ENCODE measurements at regions not wholly inside any gene's neighbourhood (a gene's known extent, or its start where the extent isn't known, plus 50 kb on each side); places are given as distances from the start of the nearest gene placed in this dataset.
"Not testable (repeated sequence)": the region's sequence is repeated elsewhere in the genome, so short reads cannot be mapped to it uniquely, and the experiment has no call there.

DNA sequence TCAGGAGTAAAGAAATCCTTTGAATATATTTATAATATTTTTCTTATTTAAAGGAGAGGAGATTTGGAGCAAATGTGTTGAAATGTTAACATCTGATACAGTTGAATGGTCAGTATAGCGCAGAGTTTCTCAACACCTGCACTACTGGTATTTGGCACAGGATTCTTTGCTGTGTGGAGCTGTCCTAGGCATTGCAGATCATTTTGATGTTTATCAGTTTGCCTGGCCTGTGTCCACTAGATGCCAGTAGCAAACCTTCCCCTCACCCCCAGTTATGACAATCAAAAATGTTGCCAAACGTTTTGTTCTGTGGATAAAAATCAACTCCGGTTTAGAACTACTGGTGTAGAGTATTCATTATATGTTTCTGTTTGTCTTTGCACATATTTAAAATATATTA is 765.3 kb upstream of the SLIT2 start:
- no peak overlapping the region for H3K27ac Mint-ChIP-seq
- H3K4me3 Mint-ChIP-seq: no peak overlapping the region
- H3K9me3 Mint-ChIP-seq: peaks cover 0 to 2% of the 10 kb centered on the region in 2 donors
- DNase-seq: no peak
- no peak for ATAC-seq (replicated peaks in 1 of 2)
- no peaks in the 10 kb centered on the region for H3K4me1 Mint-ChIP-seq (ENCODE audit: low read depth)
- no peaks in the 10 kb centered on the region for H3K36me3 Mint-ChIP-seq (ENCODE audit: insufficient read depth in 2 of 2)
- no peaks in the 10 kb centered on the region for H3K27me3 Mint-ChIP-seq (ENCODE audit: low read depth)

DNA sequence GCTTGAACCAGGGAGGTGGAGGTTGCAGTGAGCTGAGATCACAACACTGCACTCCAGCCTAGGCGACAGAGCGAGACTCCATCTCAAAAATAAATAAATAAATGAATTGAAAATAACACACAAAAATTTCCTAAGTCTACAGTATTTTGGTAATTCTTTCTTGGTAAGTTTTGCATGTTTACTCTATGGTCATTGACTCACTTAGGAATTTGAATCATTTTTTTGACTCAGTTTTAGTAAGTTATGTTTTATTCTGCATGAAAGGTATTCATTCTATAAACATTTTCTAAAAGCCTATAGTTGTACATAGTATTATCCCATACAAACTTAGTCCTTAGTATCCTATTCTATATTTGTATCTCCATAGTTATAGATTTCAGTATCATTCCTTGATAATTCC is 772.9 kb upstream of the SLIT2 start:
- H3K27me3 Mint-ChIP-seq (ENCODE audit: low read depth): no peaks in the 10 kb centered on the region
- no peak for DNase-seq
- H3K4me3 Mint-ChIP-seq: no peak overlapping the region
- H3K27ac Mint-ChIP-seq: no peak overlapping the region
- no peak for ATAC-seq (replicated peaks in 1 of 2)
- no peaks in the 10 kb centered on the region for H3K4me1 Mint-ChIP-seq (ENCODE audit: low read depth)
- peaks cover 0 to 6% of the 10 kb centered on the region in 2 donors for H3K9me3 Mint-ChIP-seq
- H3K36me3 Mint-ChIP-seq (ENCODE audit: insufficient read depth in 2 of 2): peaks cover 0 to 2% of the 10 kb centered on the region in 2 donors

DNA sequence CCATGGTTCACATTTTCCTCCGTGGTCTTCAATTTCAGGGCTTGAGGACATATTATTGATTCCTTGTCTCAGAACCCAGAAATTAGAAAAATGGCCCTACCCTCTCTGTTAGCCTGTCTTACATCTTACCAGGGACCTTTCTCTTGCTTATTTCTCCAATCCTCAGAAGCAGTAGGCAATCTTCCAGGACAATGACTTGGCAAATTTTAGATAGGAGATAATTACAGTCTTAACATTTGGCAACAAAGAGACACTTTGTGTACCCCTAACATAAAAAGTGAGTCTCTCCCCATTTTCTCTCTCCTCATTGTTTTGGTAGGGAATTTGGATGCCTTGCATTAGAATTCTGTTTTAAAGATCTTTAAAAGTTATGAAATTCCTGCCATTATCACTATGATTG is 778.1 kb upstream of the SLIT2 start:
- DNase-seq: no peak
- H3K27ac Mint-ChIP-seq: no peak overlapping the region
- no peaks in the 10 kb centered on the region for H3K27me3 Mint-ChIP-seq (ENCODE audit: low read depth)

DNA sequence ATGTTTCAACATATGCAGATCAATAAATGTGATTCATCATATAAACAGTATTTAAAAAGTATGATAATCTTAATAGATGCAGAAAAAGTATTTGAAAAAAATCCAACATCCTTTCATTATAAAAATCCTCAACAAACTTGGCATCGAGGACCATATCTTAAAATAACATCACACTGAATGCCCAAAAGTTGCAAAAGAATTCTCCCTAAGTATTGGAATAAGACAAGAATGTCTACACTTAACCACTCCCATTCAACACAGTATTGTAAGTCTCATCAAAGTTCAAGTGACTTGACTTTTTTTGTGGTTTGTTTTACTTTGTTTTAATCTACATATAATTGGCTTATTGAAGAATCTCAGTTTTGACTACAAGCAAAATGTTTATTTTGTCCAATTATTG is 779.0 kb upstream of the SLIT2 start:
- no peak for DNase-seq
- H3K9me3 Mint-ChIP-seq: peaks cover 4 to 10% of the 10 kb centered on the region in 2 donors
- no peak overlapping the region for H3K4me3 Mint-ChIP-seq
- no peaks in the 10 kb centered on the region for H3K4me1 Mint-ChIP-seq (ENCODE audit: low read depth)
- peaks cover 0 to 2% of the 10 kb centered on the region in 2 donors for H3K36me3 Mint-ChIP-seq (ENCODE audit: insufficient read depth in 2 of 2)
- no peaks in the 10 kb centered on the region for H3K27me3 Mint-ChIP-seq (ENCODE audit: low read depth)
- H3K27ac Mint-ChIP-seq: no peak overlapping the region
- no peak for ATAC-seq (replicated peaks in 1 of 2)

More for the DNA sequence above, 778.1 kb upstream of the SLIT2 start:
- no peaks in the 10 kb centered on the region for H3K4me1 Mint-ChIP-seq (ENCODE audit: low read depth)
- ATAC-seq (replicated peaks in 1 of 2): no peak
- no peak overlapping the region for H3K4me3 Mint-ChIP-seq
- peaks cover 2 to 8% of the 10 kb centered on the region in 2 donors for H3K9me3 Mint-ChIP-seq
- H3K36me3 Mint-ChIP-seq (ENCODE audit: insufficient read depth in 2 of 2): peaks cover 0 to 2% of the 10 kb centered on the region in 2 donors

DNA sequence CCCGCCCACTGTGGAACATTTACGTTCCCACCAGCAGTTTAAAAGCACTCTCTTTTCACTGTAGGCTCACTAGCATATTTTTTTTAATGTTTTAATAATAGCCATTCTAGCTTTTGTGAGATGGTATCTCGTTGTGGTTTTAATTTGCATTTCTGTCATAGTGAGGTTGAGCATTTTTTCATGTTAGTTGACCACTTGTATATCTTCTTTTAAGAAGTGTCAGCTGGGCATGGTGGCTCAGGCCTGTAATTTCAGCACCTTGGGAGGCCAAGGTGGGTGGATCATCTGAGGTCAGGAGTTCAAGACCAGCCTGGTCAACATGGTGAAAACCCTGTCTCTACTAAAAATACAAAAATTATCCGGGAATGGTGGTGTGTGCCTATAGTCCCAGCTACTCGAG is 781.7 kb upstream of the SLIT2 start:
- not testable (repeated sequence) for H3K4me1 Mint-ChIP-seq (ENCODE audit: low read depth); ATAC-seq (replicated peaks in 1 of 2); H3K27ac Mint-ChIP-seq; H3K36me3 Mint-ChIP-seq (ENCODE audit: insufficient read depth in 2 of 2); H3K4me3 Mint-ChIP-seq; DNase-seq; H3K27me3 Mint-ChIP-seq (ENCODE audit: low read depth)
- peaks cover 4 to 12% of the 10 kb centered on the region in 2 donors for H3K9me3 Mint-ChIP-seq

DNA sequence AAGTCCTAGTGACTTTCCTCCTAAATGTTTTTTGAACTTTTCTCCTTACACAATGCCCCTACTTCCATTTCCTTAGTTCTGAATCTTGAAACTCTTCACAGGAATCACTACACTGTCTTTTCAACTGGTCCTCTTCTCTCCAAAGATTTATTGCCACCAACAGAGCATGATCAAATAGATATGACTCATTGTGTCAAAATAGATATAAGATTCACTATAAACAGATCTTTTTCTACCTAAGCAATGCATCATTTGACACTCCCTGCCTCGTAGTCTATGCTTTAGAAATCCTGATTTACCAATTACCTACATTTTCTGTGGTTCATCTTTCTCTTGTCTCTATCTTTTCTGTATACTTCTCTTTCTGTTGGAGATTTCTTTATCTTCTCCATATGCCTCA is 789.6 kb upstream of the SLIT2 start:
- ATAC-seq (replicated peaks in 1 of 2): no peak
- no peaks in the 10 kb centered on the region for H3K36me3 Mint-ChIP-seq (ENCODE audit: insufficient read depth in 2 of 2)
- H3K4me1 Mint-ChIP-seq (ENCODE audit: low read depth): no peaks in the 10 kb centered on the region
- no peak for DNase-seq
- peaks cover 5 to 9% of the 10 kb centered on the region in 2 donors for H3K9me3 Mint-ChIP-seq
- no peak overlapping the region for H3K27ac Mint-ChIP-seq
- no peaks in the 10 kb centered on the region for H3K27me3 Mint-ChIP-seq (ENCODE audit: low read depth)
- no peak overlapping the region for H3K4me3 Mint-ChIP-seq

DNA sequence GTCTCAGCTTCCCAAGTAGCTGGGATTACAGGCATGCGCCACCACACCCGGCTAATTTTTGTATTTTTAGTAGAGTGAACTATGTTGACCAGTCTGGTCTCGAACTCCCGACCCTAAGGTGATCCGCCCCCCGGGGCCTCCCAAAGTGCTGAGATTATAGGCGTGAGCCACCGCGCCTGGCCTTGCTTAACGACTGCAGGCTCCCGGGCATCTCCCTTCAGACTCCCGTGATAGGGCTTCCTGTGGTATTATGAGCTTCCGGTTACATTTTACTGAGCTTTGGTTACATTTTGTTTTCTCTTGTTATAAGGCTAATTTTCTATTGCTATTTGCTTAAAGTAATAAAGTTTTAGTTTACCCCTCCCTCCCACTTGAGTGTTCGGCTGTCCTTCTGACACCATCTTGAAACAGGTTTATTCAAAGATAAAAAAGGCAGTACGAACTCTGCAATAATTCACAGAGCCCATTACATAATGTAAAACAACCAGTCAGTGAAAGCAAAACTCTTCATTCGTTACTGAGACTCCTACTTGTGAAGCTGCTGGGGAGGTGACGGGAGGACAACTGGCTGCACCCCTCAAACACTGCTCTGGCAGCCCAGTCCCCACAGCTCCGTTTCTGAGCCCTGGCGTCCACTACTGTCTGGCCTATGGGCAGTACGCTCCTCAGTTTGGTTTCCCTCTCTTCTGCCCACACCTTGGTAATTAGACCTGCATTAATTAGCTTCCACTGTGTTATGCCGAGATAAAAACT is 795.7 kb upstream of the SLIT2 start:
- Mint-ChIP-seq H3K4me1 (ENCODE audit: low read depth) (no peaks in the 10 kb centered on the region), H3K27me3 (ENCODE audit: low read depth) (no peaks in the 10 kb centered on the region), H3K4me3 (no peak overlapping the region), H3K36me3 (ENCODE audit: insufficient read depth in 2 of 2) (peaks cover 3% of the 10 kb centered on the region in 2 donors), H3K27ac (no peak overlapping the region), H3K9me3 (peaks cover 6 to 11% of the 10 kb centered on the region in 2 donors)
- ATAC-seq (replicated peaks in 1 of 2) (no peak), DNase-seq (no peak)

DNA sequence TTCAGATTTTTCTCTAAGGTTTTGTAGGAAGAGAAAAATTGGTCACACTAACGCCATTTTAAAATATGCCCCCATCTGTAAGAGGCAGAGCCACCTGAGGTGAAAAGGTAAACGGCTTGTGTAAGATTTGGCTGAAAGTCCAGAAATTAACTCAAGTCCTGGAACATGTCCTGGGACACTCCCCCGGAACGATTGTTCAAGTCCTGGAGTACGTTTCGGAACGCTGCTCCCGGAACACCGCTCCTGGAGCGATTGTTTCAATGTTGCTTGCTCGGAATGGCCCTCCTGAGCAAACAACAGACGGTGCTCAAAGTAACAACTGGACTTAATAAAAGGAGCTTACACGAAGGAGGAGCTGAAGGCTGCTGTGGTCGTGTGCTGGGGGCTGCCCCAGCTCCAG is 796.5 kb upstream of the SLIT2 start:
- H3K4me3 Mint-ChIP-seq: no peak overlapping the region
- no peak overlapping the region for H3K27ac Mint-ChIP-seq
- H3K36me3 Mint-ChIP-seq (ENCODE audit: insufficient read depth in 2 of 2): peaks cover 3% of the 10 kb centered on the region in 2 donors
- peaks cover 6 to 13% of the 10 kb centered on the region in 2 donors for H3K9me3 Mint-ChIP-seq
- no peak for DNase-seq
- no peak for ATAC-seq (replicated peaks in 1 of 2)
- no peaks in the 10 kb centered on the region for H3K4me1 Mint-ChIP-seq (ENCODE audit: low read depth)
- no peaks in the 10 kb centered on the region for H3K27me3 Mint-ChIP-seq (ENCODE audit: low read depth)

DNA sequence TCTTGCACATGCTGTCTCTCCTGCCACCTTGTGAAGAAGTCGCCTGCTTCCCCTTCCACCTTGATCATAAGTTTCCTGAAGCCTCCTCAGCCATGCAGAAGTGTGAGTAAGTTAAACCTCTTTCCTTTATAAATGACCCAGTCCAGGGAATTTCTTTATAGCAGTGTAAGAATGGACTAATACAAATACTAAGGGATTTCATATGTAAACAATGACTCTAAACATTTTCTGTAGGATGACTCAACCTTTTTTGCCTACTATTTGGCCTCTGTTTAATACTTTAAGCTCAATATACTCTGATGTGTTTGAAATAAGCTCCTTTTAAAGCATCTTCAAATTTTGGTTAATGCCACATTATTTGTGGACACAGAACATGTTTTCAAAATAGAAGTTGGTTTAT is 813.5 kb upstream of the SLIT2 start:
- H3K27ac Mint-ChIP-seq: no peak overlapping the region
- no peak overlapping the region for H3K4me3 Mint-ChIP-seq
- H3K27me3 Mint-ChIP-seq (ENCODE audit: low read depth): no peaks in the 10 kb centered on the region
- no peak for ATAC-seq (replicated peaks in 1 of 2)
- DNase-seq: no peak
- H3K9me3 Mint-ChIP-seq: peaks cover 6 to 8% of the 10 kb centered on the region in 2 donors
- H3K36me3 Mint-ChIP-seq (ENCODE audit: insufficient read depth in 2 of 2): peaks cover 4 to 6% of the 10 kb centered on the region in 2 donors
- no peaks in the 10 kb centered on the region for H3K4me1 Mint-ChIP-seq (ENCODE audit: low read depth)

DNA sequence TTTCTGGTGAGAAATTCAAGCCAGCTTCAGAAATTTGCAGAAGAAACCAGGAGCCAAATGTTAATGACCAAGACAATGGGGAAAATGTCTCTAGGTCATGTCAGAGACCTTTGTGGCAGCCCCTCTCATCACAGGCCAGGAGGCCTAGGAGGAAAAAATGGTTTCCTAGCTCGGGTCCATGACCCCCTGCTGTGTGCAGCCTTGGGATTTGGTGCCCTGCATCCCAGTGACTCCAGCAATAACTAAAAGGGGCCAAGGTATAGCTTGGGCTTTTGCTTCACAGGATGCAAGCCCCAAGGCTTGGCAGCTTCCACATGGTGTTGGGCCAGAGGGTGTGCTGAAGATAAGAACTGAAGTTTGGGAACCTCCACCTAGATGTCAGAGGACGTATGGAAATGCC is 814.7 kb upstream of the SLIT2 start:
- no peak overlapping the region for H3K4me3 Mint-ChIP-seq
- no peak overlapping the region for H3K27ac Mint-ChIP-seq
- DNase-seq: no peak
- H3K36me3 Mint-ChIP-seq (ENCODE audit: insufficient read depth in 2 of 2): peaks cover 4 to 6% of the 10 kb centered on the region in 2 donors
- peaks cover 3 to 8% of the 10 kb centered on the region in 2 donors for H3K9me3 Mint-ChIP-seq
- no peaks in the 10 kb centered on the region for H3K4me1 Mint-ChIP-seq (ENCODE audit: low read depth)
- H3K27me3 Mint-ChIP-seq (ENCODE audit: low read depth): no peaks in the 10 kb centered on the region
- no peak for ATAC-seq (replicated peaks in 1 of 2)

DNA sequence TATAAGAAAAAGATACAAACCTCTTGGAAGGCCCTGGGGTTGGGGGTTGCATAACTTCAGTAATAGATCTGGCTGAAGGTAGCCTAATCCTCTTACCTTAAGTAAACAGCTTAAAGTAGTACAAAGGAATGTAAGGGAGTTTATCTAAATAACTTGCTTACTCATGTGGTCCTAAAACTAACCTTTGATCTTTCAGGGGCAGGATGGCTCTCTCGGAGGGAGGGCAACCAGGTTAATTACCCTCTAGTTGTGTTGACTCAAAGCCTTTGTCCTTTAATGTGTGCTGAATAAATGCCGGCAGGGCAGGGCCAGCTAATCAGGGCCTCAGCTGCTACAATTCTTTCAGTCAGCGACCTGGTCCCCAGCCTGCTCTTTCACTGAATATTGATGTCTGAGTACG is 822.0 kb upstream of the SLIT2 start:
- Mint-ChIP-seq H3K4me1 (ENCODE audit: low read depth) (no peaks in the 10 kb centered on the region), H3K4me3 (no peak overlapping the region), H3K27ac (no peak overlapping the region), H3K9me3 (peaks cover 7 to 12% of the 10 kb centered on the region in 2 donors), H3K36me3 (ENCODE audit: insufficient read depth in 2 of 2) (no peaks in the 10 kb centered on the region), H3K27me3 (ENCODE audit: low read depth) (no peaks in the 10 kb centered on the region)
- DNase-seq (no peak), ATAC-seq (replicated peaks in 1 of 2) (no peak)

DNA sequence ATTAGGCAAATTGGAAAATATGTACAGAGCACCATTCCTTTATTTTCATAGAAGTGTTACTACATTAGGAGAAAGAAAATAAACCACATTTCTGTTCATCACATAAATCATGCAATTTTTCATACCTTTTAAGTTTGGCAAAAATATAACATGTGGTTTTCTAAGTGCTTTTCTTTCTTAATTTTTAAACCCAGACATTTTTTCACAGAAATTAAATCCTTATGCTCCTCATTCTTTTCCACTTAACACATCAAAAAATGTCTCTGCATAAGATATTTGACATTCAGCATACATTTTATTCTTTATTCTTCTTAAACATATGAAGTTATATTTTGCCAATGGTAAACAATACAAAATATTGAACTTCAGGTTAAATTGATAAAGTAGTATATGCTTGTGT is 826.6 kb upstream of the SLIT2 start:
- H3K9me3 Mint-ChIP-seq: peaks cover 1 to 5% of the 10 kb centered on the region in 2 donors
- ATAC-seq (replicated peaks in 1 of 2) (no peak), DNase-seq (no peak)
- H3K27ac Mint-ChIP-seq: no peak overlapping the region
- no peaks in the 10 kb centered on the region for H3K27me3 Mint-ChIP-seq (ENCODE audit: low read depth)
- H3K4me3 Mint-ChIP-seq: no peak overlapping the region
- H3K4me1 Mint-ChIP-seq (ENCODE audit: low read depth): no peaks in the 10 kb centered on the region
- no peaks in the 10 kb centered on the region for H3K36me3 Mint-ChIP-seq (ENCODE audit: insufficient read depth in 2 of 2)

DNA sequence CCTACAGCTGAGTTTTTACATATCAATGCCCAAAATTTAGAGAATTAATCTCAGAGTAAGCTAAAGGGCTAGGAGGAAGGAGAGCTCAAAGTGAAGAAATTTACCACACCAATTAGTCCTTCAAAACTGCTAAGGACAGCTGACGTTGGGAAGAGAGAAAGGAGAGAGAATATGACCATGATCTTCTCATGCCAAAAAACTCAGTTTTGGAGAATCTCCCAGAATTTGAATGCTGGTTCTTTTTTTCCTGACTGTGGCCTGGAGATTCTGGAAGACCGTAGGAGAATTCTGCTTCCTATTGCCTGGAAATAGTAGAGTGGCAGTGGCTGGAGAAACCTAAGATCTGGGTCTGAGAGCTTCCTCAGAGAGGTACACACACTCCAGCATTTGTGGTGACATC is 834.4 kb upstream of the SLIT2 start:
- ATAC-seq (replicated peaks in 1 of 2) (no peak), DNase-seq (no peak)
- Mint-ChIP-seq H3K9me3 (peaks cover 7 to 8% of the 10 kb centered on the region in 2 donors), H3K36me3 (ENCODE audit: insufficient read depth in 2 of 2) (peaks cover 0 to 2% of the 10 kb centered on the region in 2 donors), H3K27ac (no peak overlapping the region), H3K4me1 (ENCODE audit: low read depth) (no peaks in the 10 kb centered on the region), H3K27me3 (ENCODE audit: low read depth) (no peaks in the 10 kb centered on the region), H3K4me3 (no peak overlapping the region)

DNA sequence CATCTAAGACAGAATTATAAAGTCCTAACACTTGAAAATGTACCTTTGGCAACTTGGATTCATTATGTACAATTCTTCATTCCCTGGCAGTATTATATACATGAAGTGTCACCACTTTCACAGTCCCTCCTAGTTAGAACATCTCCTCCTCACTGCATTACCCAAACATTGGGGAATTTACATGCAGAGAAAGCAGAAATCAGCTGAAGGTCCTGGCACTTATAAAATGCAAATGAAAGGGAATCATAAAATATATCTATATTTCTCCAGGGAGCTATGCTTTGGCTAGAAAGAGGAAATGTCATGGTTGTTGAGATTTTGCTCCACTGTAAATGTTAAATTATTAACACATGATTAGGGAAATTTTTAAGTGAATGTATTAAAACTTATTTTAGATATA is 835.6 kb upstream of the SLIT2 start:
- Mint-ChIP-seq H3K9me3 (peaks cover 7 to 8% of the 10 kb centered on the region in 2 donors), H3K4me3 (no peak overlapping the region), H3K27me3 (ENCODE audit: low read depth) (no peaks in the 10 kb centered on the region), H3K4me1 (ENCODE audit: low read depth) (no peaks in the 10 kb centered on the region), H3K36me3 (ENCODE audit: insufficient read depth in 2 of 2) (peaks cover 0 to 2% of the 10 kb centered on the region in 2 donors), H3K27ac (no peak overlapping the region)
- ATAC-seq (replicated peaks in 1 of 2) (no peak), DNase-seq (no peak)

All from activated T-cell treated with anti-CD3 and anti-CD28 coated beads, Interleukin-2, amount 50 U/mL, for 72 hours (primary cell).